K562 (cell line): ENCODE measurements at regions not wholly inside any gene's neighbourhood (a gene's known extent, or its start where the extent isn't known, plus 50 kb on each side); places are given as distances from the start of the nearest gene placed in this dataset.
A peak's percentile ranks its signal among the peaks of the same experiment; 100 is the strongest.

Source experiments
- ADNP ChIP-seq: fragments of 200-800 bp; sonication (Bioruptor generic); IDR thresholded peaks from 2 replicates; pipeline ENCODE4 v1.6.1; 2016; ENCODE audit warnings: missing genetic modification characterization, missing compliant biosample characterization
- ARNT ChIP-seq, 2 experiments: fragments of 450-650 bp; IDR thresholded peaks; 2 replicates each; pipeline ENCODE4 v1.6.1; 2016; ENCODE audit warnings: mild to moderate bottlenecking in 1 of 2
- CCAR2 ChIP-seq: fragments of 200-400 bp; formaldehyde crosslinking; IDR thresholded peaks from 2 replicates; pipeline ENCODE4 v1.6.1; 2017; ENCODE audit warnings: mild to moderate bottlenecking, low read depth, low read length
- CGGBP1 ChIP-seq: fragments of 250-450 bp; sonication (Bioruptor Pico); IDR thresholded peaks from 2 replicates; pipeline ENCODE4 v1.9.0; 2021; ENCODE audit warnings: mild to moderate bottlenecking
- CTBP1 ChIP-seq: fragments of 450-650 bp; IDR thresholded peaks from 2 replicates; pipeline ENCODE4 v1.6.1; 2016; ENCODE audit warnings: borderline replicate concordance
- EGR1 ChIP-seq: fragments of 450-650 bp; conservative IDR thresholded peaks from 2 replicates; pipeline ENCODE4 v1.6.1; 2017; ENCODE audit warnings: mild to moderate bottlenecking
- HDAC3 ChIP-seq: fragments of 450-650 bp; IDR thresholded peaks from 2 replicates; pipeline ENCODE4 v1.6.1; 2018; ENCODE audit warnings: borderline replicate concordance, mild to moderate bottlenecking, moderate library complexity; ENCODE audit not compliant: partially characterized antibody
- HSF4 ChIP-seq: fragments of 250-450 bp; sonication (Bioruptor Pico); IDR thresholded peaks from 2 replicates; pipeline ENCODE4 v2.1.2; 2022; ENCODE audit warnings: mild to moderate bottlenecking, moderate library complexity, borderline replicate concordance
- IFI16 ChIP-seq: fragments of 250-450 bp; sonication (Bioruptor Pico); IDR thresholded peaks from 2 replicates; pipeline ENCODE4 v2.1.2; 2022; ENCODE audit warnings: mild to moderate bottlenecking, inconsistent platforms
- IRF2 ChIP-seq: sonication (generic); formaldehyde crosslinking; IDR thresholded peaks from 2 replicates; pipeline ENCODE4 v1.8.1; 2022; ENCODE audit warnings: mild to moderate bottlenecking, missing genetic modification reagents
- MGA ChIP-seq: fragments of 450-650 bp; IDR thresholded peaks from 2 replicates; pipeline ENCODE4 v1.6.1; 2016; ENCODE audit warnings: mild to moderate bottlenecking, moderate library complexity
- MXD1 ChIP-seq: fragments of 250-450 bp; sonication (Bioruptor Pico); IDR thresholded peaks from 2 replicates; pipeline ENCODE4 v1.8.0; 2021; ENCODE audit warnings: borderline replicate concordance, mild to moderate bottlenecking, moderate library complexity; ENCODE audit not compliant: poor library complexity, severe bottlenecking
- NR2C1 ChIP-seq, 2 experiments: fragments of 450-650 bp; IDR thresholded peaks; 2 replicates each; pipeline ENCODE4 v1.6.1; 2017; ENCODE audit warnings: mild to moderate bottlenecking in 2 of 2, antibody characterized with exemption in 1 of 2, inconsistent platforms in 1 of 2, missing compliant biosample characterization in 1 of 2, missing genetic modification characterization in 1 of 2
- NR3C1 ChIP-seq: sonication (generic); formaldehyde crosslinking; IDR thresholded peaks from 2 replicates; pipeline ENCODE4 v1.8.1; 2022; ENCODE audit warnings: missing genetic modification reagents
- RFX1 ChIP-seq: fragments of 450-650 bp; IDR thresholded peaks from 2 replicates; pipeline ENCODE4 v1.6.1; 2016; ENCODE audit warnings: mild to moderate bottlenecking, moderate library complexity
- RUNX1 ChIP-seq: sonication (generic); IDR thresholded peaks from 2 replicates; pipeline ENCODE4 v1.6.1; 2016; ENCODE audit warnings: antibody characterized with exemption, low read depth
- ZNF696 ChIP-seq: fragments of 250-450 bp; sonication (Bioruptor Pico); conservative IDR thresholded peaks from 2 replicates; pipeline ENCODE4 v1.4.0; 2020; ENCODE audit warnings: mild to moderate bottlenecking, moderate library complexity
- ZNF830 ChIP-seq: fragments of 250-450 bp; sonication (Bioruptor Pico); IDR thresholded peaks from 2 replicates; pipeline ENCODE4 v1.5.0; 2021; ENCODE audit warnings: mild to moderate bottlenecking

- TF ChIP-seq MXD1 (CRISPR knock-in tag) (no peak), IFI16 (CRISPR knock-in tag) (no peak), ARNT (IDR thresholded peaks at IDR 0.05) (no peak), RFX1 (no peak), MGA (peak; percentile 56), IRF2 (CRISPR knock-in tag) (no peak), CTBP1 (no peak), HDAC3 (no peak), RUNX1 (no peak), ZNF696 (no peak), CGGBP1 (CRISPR knock-in tag) (no peak), NR2C1 (IDR thresholded peaks at IDR 0.05) (no peak), NR2C1 (tag; IDR thresholded peaks at IDR 0.05) (no peak), ZNF830 (no peak), CCAR2 (no peak), EGR1 (no peak), NR3C1 (CRISPR knock-in tag) (no peak), HSF4 (CRISPR knock-in tag) (no peak), ADNP (tag) (no peak)
Measured at GRCh38 chr22:49692499-49693225, 135.0 kb downstream of the BRD1 start (continued).
